OCI-LY3 (cell line): ENCODE measurements at regions not wholly inside any gene's neighbourhood (a gene's known extent, or its start where the extent isn't known, plus 50 kb on each side); places are given as distances from the start of the nearest gene placed in this dataset.

ENCODE experiments used
- EZH2phosphoT487 ChIP-seq: fragments of 200-600 bp; shearing (Covaris generic); IDR thresholded peaks from 2 replicates; pipeline ENCODE4 v1.6.1; 2018; ENCODE audit warnings: antibody characterized with exemption, mixed run types, low read depth
- TF ChIP-seq, protein P1 (sequence below): fragments of 200-600, 300-600 bp; sonication (generic); IDR thresholded peaks from 2 replicates; pipeline ENCODE4 v1.5.1; 2014; ENCODE audit warnings: antibody characterized with exemption, low read length, low read depth

DNA sequence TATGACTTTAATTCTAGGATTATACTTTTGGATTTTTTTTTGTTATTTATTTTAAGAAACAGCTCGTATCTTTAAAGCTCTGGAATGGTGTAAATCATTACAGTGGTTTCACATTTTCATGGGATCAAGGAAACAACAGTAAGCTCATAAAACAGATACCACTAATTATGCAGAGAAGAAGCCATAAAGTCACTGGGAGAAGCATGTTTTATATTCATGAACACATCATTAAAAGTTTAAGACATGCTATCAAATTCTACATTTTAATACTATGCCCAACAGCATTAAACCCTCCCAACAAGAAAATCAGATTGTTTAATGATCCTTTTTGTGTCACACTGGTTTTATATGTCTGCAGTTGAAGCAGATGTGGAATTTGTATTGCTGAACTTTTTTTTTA is 149.9 kb downstream of the FBXO8 start:
- TF ChIP-seq, protein P1, sequence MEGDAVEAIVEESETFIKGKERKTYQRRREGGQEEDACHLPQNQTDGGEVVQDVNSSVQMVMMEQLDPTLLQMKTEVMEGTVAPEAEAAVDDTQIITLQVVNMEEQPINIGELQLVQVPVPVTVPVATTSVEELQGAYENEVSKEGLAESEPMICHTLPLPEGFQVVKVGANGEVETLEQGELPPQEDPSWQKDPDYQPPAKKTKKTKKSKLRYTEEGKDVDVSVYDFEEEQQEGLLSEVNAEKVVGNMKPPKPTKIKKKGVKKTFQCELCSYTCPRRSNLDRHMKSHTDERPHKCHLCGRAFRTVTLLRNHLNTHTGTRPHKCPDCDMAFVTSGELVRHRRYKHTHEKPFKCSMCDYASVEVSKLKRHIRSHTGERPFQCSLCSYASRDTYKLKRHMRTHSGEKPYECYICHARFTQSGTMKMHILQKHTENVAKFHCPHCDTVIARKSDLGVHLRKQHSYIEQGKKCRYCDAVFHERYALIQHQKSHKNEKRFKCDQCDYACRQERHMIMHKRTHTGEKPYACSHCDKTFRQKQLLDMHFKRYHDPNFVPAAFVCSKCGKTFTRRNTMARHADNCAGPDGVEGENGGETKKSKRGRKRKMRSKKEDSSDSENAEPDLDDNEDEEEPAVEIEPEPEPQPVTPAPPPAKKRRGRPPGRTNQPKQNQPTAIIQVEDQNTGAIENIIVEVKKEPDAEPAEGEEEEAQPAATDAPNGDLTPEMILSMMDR: no peak
- no peak for TF ChIP-seq EZH2phosphoT487
